GM23248 (cell line): ENCODE measurements at regions not wholly inside any gene's neighbourhood (a gene's known extent, or its start where the extent isn't known, plus 50 kb on each side); places are given as distances from the start of the nearest gene placed in this dataset.

Experiments
- EZH2 ChIP-seq: fragments of 200-600 bp; sonication (generic); IDR thresholded peaks from 2 replicates; pipeline ENCODE4 v1.6.1; 2018; ENCODE audit warnings: antibody characterized with exemption, mild to moderate bottlenecking; ENCODE audit not compliant: insufficient read depth, poor library complexity, severe bottlenecking
- EZH2phosphoT487 ChIP-seq: fragments of 200-600 bp; sonication (generic); IDR thresholded peaks from 2 replicates; pipeline ENCODE4 v1.6.1; 2018; ENCODE audit warnings: antibody characterized with exemption, moderate library complexity, mild to moderate bottlenecking, low read depth; ENCODE audit not compliant: insufficient read depth

- no peak for TF ChIP-seq EZH2
- TF ChIP-seq EZH2phosphoT487, result no peak
Observed at GRCh38 chr11:71081704-71082230, 170.6 kb downstream of the SHANK2 start.
